Stimulated activated memory B cell treated with anti-CD40 and anti-IgM and Interleukin-4, amounts not matched to agents 10 μg/mL and 1 μg/mL and 100 μg/mL, for 72 hours (primary cell): ENCODE measurements at regions not wholly inside any gene's neighbourhood (a gene's known extent, or its start where the extent isn't known, plus 50 kb on each side); places are given as distances from the start of the nearest gene placed in this dataset.

Source experiments
- ATAC-seq: fragments of 150-1000 bp; cut with Tn5 transposase; 2 replicates; pipeline ENCODE4 v1.10.0; 2021
- H3K27ac Mint-ChIP-seq: one replicate; pipeline ENCODE4 v1.8.0; 2022; ENCODE audit warnings: mild to moderate bottlenecking, mixed read lengths
- H3K27me3 Mint-ChIP-seq: one replicate; pipeline ENCODE4 v1.8.0; 2022; ENCODE audit warnings: mixed read lengths
- H3K36me3 Mint-ChIP-seq: one replicate; pipeline ENCODE4 v1.8.0; 2022; ENCODE audit warnings: mixed read lengths
- H3K4me1 Mint-ChIP-seq: one replicate; pipeline ENCODE4 v1.8.0; 2022; ENCODE audit warnings: mixed read lengths
- H3K4me3 Mint-ChIP-seq: one replicate; pipeline ENCODE4 v1.8.0; 2022; ENCODE audit warnings: mild to moderate bottlenecking, moderate library complexity, mixed read lengths
- H3K9me3 Mint-ChIP-seq: one replicate; pipeline ENCODE4 v1.8.0; 2022; ENCODE audit warnings: mixed read lengths

DNA sequence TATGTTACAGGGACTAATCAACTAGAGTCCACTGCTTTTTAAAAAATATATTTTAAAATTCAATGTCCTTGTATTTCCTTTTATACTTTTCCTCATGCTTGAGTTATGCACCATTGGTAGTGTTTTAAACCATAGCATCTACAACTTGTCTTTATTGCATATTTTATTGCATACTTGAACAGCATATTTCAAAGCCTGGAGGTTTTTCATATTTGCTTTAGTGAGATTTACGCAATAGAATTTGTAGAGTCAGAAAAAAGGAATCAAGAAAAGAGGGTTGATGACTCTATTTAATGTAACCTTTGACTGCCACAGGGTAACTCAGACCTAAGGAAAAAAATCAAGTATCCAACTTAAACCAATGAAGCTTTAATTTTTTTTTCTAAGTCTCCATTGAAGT, 1165.7 kb upstream of the IGFBP7 start:
- Mint-ChIP-seq H3K9me3 (peaks cover 5% of the 10 kb centered on the region), H3K4me1 (no peaks in the 10 kb centered on the region), H3K36me3 (no peaks in the 10 kb centered on the region), H3K4me3 (no peak overlapping the region), H3K27ac (no peak overlapping the region), H3K27me3 (no peaks in the 10 kb centered on the region)
- ATAC-seq, result no peak

GRCh38 chr4:58274553-58274952, 1164.4 kb upstream of the IGFBP7 start:
- Mint-ChIP-seq H3K36me3 (no peaks in the 10 kb centered on the region), H3K4me3 (no peak overlapping the region), H3K9me3 (no peaks in the 10 kb centered on the region), H3K27ac (no peak overlapping the region), H3K27me3 (no peaks in the 10 kb centered on the region), H3K4me1 (no peaks in the 10 kb centered on the region)
- no peak for ATAC-seq

DNA sequence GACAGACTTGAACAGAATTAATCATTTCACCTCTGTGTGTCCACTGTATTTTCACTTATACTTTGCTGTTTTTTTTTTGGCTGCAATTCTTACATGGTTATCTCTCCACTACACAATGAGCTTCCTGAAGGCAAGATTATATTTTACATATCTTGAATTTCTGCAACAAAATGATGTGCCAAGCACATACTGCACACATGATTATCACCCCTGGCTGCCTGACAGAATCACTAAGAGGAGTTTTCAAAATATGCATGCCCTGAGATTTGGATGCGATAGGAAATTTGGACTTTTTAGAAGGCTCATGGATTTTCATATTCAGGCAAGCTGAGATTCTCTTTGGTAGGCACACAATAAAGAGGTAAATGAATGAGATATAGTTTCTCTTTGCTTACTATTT, 1162.1 kb upstream of the IGFBP7 start:
- Mint-ChIP-seq H3K27ac (no peak overlapping the region), H3K36me3 (no peaks in the 10 kb centered on the region), H3K4me3 (no peak overlapping the region), H3K4me1 (no peaks in the 10 kb centered on the region), H3K27me3 (no peaks in the 10 kb centered on the region), H3K9me3 (peaks cover 4% of the 10 kb centered on the region)
- no peak for ATAC-seq

DNA sequence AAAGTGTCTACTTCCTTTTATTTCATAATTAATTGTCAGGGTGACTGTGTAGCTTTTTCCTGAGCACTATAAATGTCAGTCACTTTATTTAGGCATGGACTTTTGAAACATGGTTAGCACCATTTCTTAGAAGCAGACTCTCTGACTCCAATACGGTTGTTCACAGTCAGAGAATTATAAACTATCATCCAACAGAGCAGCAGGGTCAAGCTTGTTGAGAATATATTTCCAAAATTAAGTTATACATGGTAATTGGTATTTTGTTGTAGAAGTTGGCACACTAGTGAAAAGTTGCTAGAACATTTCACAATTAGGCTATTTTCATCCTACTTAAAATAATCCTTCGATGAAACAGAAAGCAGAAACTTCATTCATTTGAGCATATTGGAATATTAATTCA, 1155.5 kb upstream of the IGFBP7 start:
- no peak for ATAC-seq
- Mint-ChIP-seq H3K27me3 (no peaks in the 10 kb centered on the region), H3K4me3 (no peak overlapping the region), H3K27ac (no peak overlapping the region), H3K4me1 (no peaks in the 10 kb centered on the region), H3K9me3 (peaks cover 4% of the 10 kb centered on the region), H3K36me3 (no peaks in the 10 kb centered on the region)

GRCh38 chr4:58261526-58261925, 1151.3 kb upstream of the IGFBP7 start:
- ATAC-seq, result no peak
- Mint-ChIP-seq H3K36me3 (no peaks in the 10 kb centered on the region), H3K4me1 (no peaks in the 10 kb centered on the region), H3K27ac (no peak overlapping the region), H3K4me3 (no peak overlapping the region), H3K9me3 (peaks cover 3% of the 10 kb centered on the region), H3K27me3 (no peaks in the 10 kb centered on the region)

DNA sequence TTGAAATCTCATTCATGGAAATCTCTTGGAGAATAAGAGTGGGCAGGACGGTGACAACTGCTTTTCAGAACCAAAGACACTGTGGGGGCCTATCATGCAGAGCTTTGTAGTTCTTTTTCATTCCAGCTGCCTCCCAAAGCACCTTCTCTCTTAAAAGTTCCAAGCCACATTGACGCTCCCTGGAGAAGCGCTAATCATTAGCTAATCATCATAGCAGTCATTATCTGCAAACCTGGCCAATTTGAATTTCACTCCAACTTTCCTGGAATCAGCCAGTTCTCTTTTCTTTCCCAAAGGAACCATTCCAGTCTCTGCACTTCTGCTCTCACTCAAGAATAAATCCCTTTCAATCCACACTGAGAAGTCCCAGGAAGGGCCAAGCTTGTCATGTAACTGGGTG, 1144.1 kb upstream of the IGFBP7 start:
- no peaks in the 10 kb centered on the region for H3K27me3 Mint-ChIP-seq
- no peak for ATAC-seq
- no peaks in the 10 kb centered on the region for H3K4me1 Mint-ChIP-seq
- no peak overlapping the region for H3K4me3 Mint-ChIP-seq
- H3K9me3 Mint-ChIP-seq, result peaks cover 4% of the 10 kb centered on the region
- no peak overlapping the region for H3K27ac Mint-ChIP-seq
- no peaks in the 10 kb centered on the region for H3K36me3 Mint-ChIP-seq

- Mint-ChIP-seq H3K36me3 (no peaks in the 10 kb centered on the region), H3K27ac (no peak overlapping the region), H3K4me3 (no peak overlapping the region), H3K4me1 (no peaks in the 10 kb centered on the region), H3K27me3 (no peaks in the 10 kb centered on the region), H3K9me3 (peaks cover 3% of the 10 kb centered on the region)
- ATAC-seq, result no peak
These were observed 1142.5 kb upstream of the IGFBP7 start for GRCh38 chr4:58252656-58253055.

DNA sequence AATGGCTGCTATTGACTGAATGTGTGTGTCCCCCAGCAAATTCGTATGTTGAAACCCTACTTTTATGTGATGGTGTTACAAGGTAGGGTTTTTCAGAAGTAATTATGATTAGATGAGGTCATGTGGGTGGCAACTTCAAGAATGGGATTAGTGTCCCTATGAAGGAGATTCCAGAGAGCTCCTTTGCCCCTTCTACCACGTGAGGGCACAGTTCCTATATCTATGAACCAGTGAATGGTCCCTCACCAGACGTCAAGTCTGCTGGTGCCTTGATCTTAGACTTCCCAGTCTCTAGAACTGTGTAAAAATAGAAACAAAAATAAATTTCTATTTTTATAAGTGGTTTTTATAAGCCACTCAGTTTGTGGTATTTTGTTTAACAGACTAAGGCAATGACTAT, 1137.6 kb upstream of the IGFBP7 start:
- H3K27me3 Mint-ChIP-seq, result no peaks in the 10 kb centered on the region
- H3K4me1 Mint-ChIP-seq, result no peaks in the 10 kb centered on the region
- no peaks in the 10 kb centered on the region for H3K9me3 Mint-ChIP-seq
- no peak for ATAC-seq
- no peak overlapping the region for H3K27ac Mint-ChIP-seq
- no peaks in the 10 kb centered on the region for H3K36me3 Mint-ChIP-seq
- H3K4me3 Mint-ChIP-seq, result no peak overlapping the region

GRCh38 chr4:58225460-58225859, 1115.3 kb upstream of the IGFBP7 start:
- H3K4me3 Mint-ChIP-seq, result no peak overlapping the region
- peaks cover 13% of the 10 kb centered on the region for H3K9me3 Mint-ChIP-seq
- no peaks in the 10 kb centered on the region for H3K27me3 Mint-ChIP-seq
- no peak overlapping the region for H3K27ac Mint-ChIP-seq
- no peak for ATAC-seq
- no peaks in the 10 kb centered on the region for H3K4me1 Mint-ChIP-seq
- no peaks in the 10 kb centered on the region for H3K36me3 Mint-ChIP-seq

GRCh38 chr4:58219179-58219578, 1109.0 kb upstream of the IGFBP7 start:
- H3K4me3 Mint-ChIP-seq, result no peak overlapping the region
- ATAC-seq, result no peak
- H3K27ac Mint-ChIP-seq, result no peak overlapping the region
- no peaks in the 10 kb centered on the region for H3K36me3 Mint-ChIP-seq
- no peaks in the 10 kb centered on the region for H3K27me3 Mint-ChIP-seq
- peaks cover 11% of the 10 kb centered on the region for H3K9me3 Mint-ChIP-seq
- no peaks in the 10 kb centered on the region for H3K4me1 Mint-ChIP-seq

DNA sequence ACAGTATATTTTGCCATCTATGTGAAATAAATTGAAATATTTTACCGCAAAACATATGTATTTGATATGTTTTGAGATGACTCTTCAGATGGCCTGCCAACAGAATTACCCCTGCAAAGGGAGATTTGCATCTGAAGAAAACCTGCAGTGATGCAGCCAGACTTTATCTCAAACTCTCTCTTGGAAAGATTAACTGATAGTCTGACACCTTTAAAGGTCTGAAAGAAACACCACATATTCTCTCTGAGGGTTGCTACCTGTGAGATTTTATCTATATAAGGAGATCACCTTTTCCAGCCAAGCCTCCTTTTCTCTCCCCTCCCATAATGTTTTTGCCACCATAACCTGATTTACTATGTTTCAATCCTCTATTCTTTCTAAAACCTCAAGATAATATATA, 1106.3 kb upstream of the IGFBP7 start:
- no peaks in the 10 kb centered on the region for H3K27me3 Mint-ChIP-seq
- H3K36me3 Mint-ChIP-seq, result no peaks in the 10 kb centered on the region
- H3K4me1 Mint-ChIP-seq, result no peaks in the 10 kb centered on the region
- no peak overlapping the region for H3K4me3 Mint-ChIP-seq
- peaks cover 8% of the 10 kb centered on the region for H3K9me3 Mint-ChIP-seq
- no peak overlapping the region for H3K27ac Mint-ChIP-seq
- no peak for ATAC-seq

DNA sequence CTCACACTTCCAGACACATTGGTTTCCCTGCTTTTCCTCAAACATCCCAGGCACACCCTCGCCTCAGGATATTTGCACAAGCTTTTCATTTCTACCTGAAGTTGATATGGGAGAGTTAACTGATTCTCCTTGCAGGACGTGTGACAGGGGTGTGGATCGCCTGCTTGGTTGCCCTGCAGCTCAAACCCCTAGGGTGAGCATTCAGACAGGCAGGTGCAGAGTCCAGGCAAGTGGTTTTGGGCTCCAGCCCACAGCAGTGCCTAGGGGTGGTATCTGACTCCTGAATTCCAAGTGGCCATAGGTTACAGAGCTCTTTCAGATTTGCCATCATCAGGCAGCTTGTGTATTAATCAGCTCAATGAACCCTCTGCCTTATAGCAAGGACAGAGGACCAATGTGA, 1104.2 kb upstream of the IGFBP7 start:
- Mint-ChIP-seq H3K9me3 (peaks cover 6% of the 10 kb centered on the region), H3K4me3 (no peak overlapping the region), H3K27ac (no peak overlapping the region), H3K4me1 (no peaks in the 10 kb centered on the region), H3K36me3 (no peaks in the 10 kb centered on the region), H3K27me3 (no peaks in the 10 kb centered on the region)
- ATAC-seq, result peak; percentile 31

DNA sequence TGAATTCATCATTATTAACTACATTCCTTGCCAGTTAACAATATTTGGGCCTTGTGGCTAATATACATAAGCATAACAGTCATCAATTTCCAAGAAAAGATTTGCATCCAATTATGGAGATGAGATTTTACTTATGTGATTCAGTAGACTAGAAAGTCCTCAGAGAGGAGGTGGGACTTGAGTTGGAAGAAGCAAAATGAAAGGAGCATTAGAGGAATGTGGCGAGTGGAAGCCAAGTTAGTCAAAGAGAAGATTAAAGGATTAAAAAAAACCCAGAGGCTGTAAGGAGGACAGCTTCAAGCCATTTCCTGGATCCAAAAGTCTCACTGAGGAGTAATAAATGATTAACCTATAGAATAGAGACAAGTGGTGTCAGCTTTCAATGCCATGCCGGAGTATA, 1099.4 kb upstream of the IGFBP7 start:
- Mint-ChIP-seq H3K27ac (no peak overlapping the region), H3K4me3 (no peak overlapping the region), H3K9me3 (no peaks in the 10 kb centered on the region), H3K4me1 (no peaks in the 10 kb centered on the region), H3K36me3 (no peaks in the 10 kb centered on the region), H3K27me3 (no peaks in the 10 kb centered on the region)
- ATAC-seq, result no peak

DNA sequence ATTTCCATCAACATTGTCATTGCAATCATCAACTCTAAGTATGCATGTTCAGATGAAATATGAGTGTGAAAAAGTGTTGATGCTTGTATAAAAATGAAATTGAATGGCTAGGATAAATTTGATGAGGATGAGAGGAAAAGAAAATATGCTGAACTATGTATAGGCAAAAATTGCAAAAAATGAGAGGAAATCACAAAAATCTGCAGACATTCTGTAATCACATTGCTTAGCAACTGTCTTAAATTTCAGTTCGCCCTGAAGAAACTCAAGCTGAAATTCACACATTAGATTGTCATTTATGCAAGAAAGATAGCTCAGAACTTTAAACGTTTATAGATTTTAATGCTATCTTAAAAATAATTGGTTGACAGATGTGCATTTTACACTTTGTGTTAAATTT, 1098.8 kb upstream of the IGFBP7 start:
- H3K9me3 Mint-ChIP-seq, result no peaks in the 10 kb centered on the region
- H3K27me3 Mint-ChIP-seq, result no peaks in the 10 kb centered on the region
- no peaks in the 10 kb centered on the region for H3K36me3 Mint-ChIP-seq
- H3K27ac Mint-ChIP-seq, result no peak overlapping the region
- H3K4me3 Mint-ChIP-seq, result no peak overlapping the region
- no peaks in the 10 kb centered on the region for H3K4me1 Mint-ChIP-seq
- ATAC-seq, result no peak

- no peak for ATAC-seq
- no peak overlapping the region for H3K27ac Mint-ChIP-seq
- H3K4me3 Mint-ChIP-seq, result no peak overlapping the region
- no peaks in the 10 kb centered on the region for H3K36me3 Mint-ChIP-seq
- H3K9me3 Mint-ChIP-seq, result no peaks in the 10 kb centered on the region
- H3K27me3 Mint-ChIP-seq, result no peaks in the 10 kb centered on the region
- H3K4me1 Mint-ChIP-seq, result no peaks in the 10 kb centered on the region
These were observed 1095.5 kb upstream of the IGFBP7 start for GRCh38 chr4:58205446-58206235.

- ATAC-seq, result no peak
- H3K27me3 Mint-ChIP-seq, result no peaks in the 10 kb centered on the region
- H3K36me3 Mint-ChIP-seq, result no peaks in the 10 kb centered on the region
- no peaks in the 10 kb centered on the region for H3K4me1 Mint-ChIP-seq
- H3K27ac Mint-ChIP-seq, result no peak overlapping the region
- peaks cover 4% of the 10 kb centered on the region for H3K9me3 Mint-ChIP-seq
- H3K4me3 Mint-ChIP-seq, result no peak overlapping the region
These were observed 1082.0 kb upstream of the IGFBP7 start for GRCh38 chr4:58192217-58192616.

DNA sequence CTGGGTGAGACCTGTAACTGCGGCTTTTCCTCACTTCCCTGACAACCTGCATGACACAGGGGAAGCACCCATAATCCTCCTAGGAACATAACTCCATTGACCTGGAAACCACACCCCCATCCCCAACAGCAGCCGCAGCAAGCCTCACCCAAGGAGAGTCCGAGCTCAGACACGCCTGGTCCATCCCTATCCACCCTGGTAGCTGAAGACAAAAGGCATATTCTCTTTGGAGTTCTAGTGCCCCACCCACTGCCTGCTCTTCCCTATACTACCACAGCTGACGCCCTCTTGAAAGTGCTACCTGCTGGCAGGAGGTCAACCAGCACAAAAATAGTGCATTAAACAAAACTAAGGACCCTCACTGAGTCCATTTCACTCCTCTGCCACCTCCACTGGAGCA, 1080.9 kb upstream of the IGFBP7 start:
- Mint-ChIP-seq H3K4me3 (no peak overlapping the region), H3K4me1 (no peaks in the 10 kb centered on the region), H3K9me3 (peaks cover 4% of the 10 kb centered on the region), H3K27me3 (no peaks in the 10 kb centered on the region), H3K36me3 (no peaks in the 10 kb centered on the region), H3K27ac (no peak overlapping the region)
- no peak for ATAC-seq
